SK-N-MC (cell line): ENCODE measurements at regions not wholly inside any gene's neighbourhood (a gene's known extent, or its start where the extent isn't known, plus 50 kb on each side); places are given as distances from the start of the nearest gene placed in this dataset.

ENCODE experiments used
- EZH2 ChIP-seq: fragments of 200-600 bp; sonication (generic); IDR thresholded peaks from one replicate; pipeline ENCODE4 v1.6.1; 2017; ENCODE audit warnings: antibody characterized with exemption
- FOXP2 ChIP-seq: optimal IDR thresholded peaks from 2 replicates; pipeline ENCODE3; 2011; ENCODE audit warnings: mild to moderate bottlenecking, moderate library complexity; ENCODE audit not compliant: insufficient read depth; ENCODE audit errors: extremely low read length, control extremely low read depth

- no peak for TF ChIP-seq FOXP2
- TF ChIP-seq EZH2, result no peak
These were observed 259.5 kb upstream of the E2F7 start for GRCh38 chr12:77324763-77325468.
